ENCODE measurements at regions not wholly inside any gene's neighbourhood (a gene's known extent, or its start where the extent isn't known, plus 50 kb on each side); places are given as distances from the start of the nearest gene placed in this dataset.

DNA sequence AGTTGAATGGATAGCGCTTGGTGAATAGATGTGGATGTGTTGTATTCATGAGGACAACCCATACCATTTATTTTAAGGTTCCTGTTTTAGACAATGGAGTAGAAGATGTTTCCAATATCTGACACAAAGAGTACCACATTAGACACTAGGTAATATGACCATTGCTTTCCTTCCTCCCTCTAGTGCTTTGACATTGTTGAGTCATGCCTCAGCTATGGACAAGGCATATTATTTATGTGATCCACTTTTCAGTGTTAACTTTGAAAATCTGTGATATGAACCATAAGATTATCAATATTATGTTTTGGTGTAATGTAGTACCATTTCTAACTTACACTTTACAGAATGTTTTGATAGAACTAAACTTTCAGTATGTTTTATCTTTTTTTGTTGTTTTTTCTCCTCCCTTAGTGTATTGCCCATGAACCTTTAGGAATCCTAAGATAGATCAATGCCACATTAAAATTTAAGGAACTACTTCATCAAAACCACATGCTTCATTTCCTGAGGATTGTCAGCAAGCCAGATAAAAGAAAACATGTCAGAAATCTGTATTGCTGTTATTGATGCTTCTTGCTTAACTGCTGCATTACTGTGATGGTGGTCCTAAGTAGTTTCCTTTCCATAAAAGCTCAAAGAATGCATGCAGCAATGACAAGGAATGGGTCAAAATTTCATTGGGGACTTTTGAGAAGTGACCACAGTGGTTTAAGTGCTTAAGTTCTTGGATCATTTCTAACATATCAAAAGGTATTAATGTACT is 105.0 kb downstream of the PCDH7 start:
- no peaks in the 10 kb centered on the region for H3K27me3 Mint-ChIP-seq
- H3K9me3 Mint-ChIP-seq = no peaks in the 10 kb centered on the region
- H3K27ac Mint-ChIP-seq = no peak overlapping the region
- H3K4me3 Mint-ChIP-seq = no peak overlapping the region
- peaks cover 8% of the 10 kb centered on the region for H3K36me3 Mint-ChIP-seq
- no peak for DNase-seq (ENCODE audit: extremely low spot score, unreplicated experiment)
- peaks cover 44% of the 10 kb centered on the region for H3K4me1 Mint-ChIP-seq (ENCODE audit: unreplicated experiment)
- TF ChIP-seq, protein P1, sequence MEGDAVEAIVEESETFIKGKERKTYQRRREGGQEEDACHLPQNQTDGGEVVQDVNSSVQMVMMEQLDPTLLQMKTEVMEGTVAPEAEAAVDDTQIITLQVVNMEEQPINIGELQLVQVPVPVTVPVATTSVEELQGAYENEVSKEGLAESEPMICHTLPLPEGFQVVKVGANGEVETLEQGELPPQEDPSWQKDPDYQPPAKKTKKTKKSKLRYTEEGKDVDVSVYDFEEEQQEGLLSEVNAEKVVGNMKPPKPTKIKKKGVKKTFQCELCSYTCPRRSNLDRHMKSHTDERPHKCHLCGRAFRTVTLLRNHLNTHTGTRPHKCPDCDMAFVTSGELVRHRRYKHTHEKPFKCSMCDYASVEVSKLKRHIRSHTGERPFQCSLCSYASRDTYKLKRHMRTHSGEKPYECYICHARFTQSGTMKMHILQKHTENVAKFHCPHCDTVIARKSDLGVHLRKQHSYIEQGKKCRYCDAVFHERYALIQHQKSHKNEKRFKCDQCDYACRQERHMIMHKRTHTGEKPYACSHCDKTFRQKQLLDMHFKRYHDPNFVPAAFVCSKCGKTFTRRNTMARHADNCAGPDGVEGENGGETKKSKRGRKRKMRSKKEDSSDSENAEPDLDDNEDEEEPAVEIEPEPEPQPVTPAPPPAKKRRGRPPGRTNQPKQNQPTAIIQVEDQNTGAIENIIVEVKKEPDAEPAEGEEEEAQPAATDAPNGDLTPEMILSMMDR (conservative IDR thresholded peaks at IDR 0.05) = no peak

DNA sequence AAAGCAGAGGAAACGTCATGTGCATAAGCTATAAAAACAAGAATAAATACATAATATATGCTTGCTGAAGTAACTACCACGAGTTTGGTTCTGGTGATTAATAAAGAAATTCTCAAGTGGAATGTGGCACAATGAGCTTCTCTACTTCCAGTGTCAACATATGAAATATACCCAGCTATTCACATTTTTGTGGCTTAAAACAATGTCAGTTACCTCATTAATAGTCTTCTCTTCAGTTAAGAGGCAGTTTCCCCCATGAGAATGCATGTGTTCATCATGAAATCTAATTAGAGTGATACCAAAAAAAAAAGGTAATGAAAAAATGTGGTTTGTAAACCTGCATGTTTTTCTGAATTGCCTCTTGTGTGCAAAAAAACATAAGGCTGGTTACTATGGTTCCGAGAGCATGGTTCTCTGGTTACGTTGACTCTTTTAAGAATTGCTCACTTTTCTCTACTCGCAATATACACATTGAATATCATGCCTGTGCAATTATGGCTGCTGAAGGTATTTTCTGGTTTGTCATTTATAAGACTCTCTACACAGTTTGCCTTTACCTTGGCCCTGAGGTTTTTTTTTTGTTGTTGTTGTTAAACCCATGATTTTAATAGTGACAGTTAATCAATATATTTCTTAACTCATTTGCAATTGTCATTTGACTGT is 108.2 kb downstream of the PCDH7 start:
- Mint-ChIP-seq H3K4me3 (no peak overlapping the region), H3K36me3 (peaks cover 5% of the 10 kb centered on the region), H3K9me3 (no peaks in the 10 kb centered on the region), H3K4me1 (ENCODE audit: unreplicated experiment) (peaks cover 55% of the 10 kb centered on the region), H3K27me3 (peaks cover 4% of the 10 kb centered on the region), H3K27ac (no peak overlapping the region)
- DNase-seq (ENCODE audit: extremely low spot score, unreplicated experiment) = no peak
- TF ChIP-seq, protein P1 (conservative IDR thresholded peaks at IDR 0.05) = no peak

DNA sequence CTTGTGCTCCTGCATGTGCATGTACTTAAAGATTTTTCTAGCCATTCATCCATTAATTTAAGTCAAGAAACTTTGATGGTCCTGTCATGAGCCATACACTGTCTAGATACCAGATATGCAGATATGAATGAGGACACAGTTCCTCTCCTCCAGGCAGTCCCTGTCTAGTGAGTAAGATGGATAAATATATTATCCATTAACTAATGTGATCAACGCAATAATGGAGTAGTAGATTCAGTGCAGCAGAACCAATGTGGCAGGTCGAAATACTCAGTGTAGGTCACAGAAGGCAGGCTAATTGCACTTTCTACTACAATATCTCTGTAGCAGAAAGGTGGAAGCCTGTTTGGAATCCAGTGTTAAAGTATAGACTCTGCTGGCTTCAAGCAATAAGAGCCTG is 112.5 kb downstream of the PCDH7 start:
- TF ChIP-seq, protein P1 (conservative IDR thresholded peaks at IDR 0.05) = no peak
- Mint-ChIP-seq H3K36me3 (no peaks in the 10 kb centered on the region), H3K9me3 (no peaks in the 10 kb centered on the region), H3K27ac (no peak overlapping the region), H3K27me3 (peaks cover 4% of the 10 kb centered on the region), H3K4me1 (ENCODE audit: unreplicated experiment) (peaks cover 66% of the 10 kb centered on the region), H3K4me3 (no peak overlapping the region)
- DNase-seq (ENCODE audit: extremely low spot score, unreplicated experiment) = no peak

GRCh38 chr4:30833206-30833605 is 113.0 kb downstream of the PCDH7 start:
- peaks cover 4% of the 10 kb centered on the region for H3K27me3 Mint-ChIP-seq
- no peak overlapping the region for H3K27ac Mint-ChIP-seq

DNA sequence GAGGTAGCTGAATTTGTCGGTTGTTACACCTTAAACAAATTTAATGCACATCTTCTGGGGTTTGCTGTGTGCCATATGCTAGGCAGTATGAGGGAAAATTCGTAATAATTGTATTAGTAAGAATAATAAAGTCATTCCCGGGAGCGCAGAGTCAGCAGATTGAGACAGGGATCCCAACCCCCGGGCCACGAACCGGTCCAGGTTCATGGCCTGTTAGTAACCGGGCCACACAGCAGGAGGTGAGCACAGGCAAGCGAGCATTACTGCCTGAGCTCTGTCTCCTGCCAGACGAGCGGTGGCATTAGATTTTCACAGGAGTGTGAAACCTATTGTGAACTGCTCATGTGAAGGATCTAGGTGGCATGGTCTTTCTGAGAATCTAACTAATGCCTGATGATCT is 114.9 kb downstream of the PCDH7 start:
- no peak overlapping the region for H3K4me3 Mint-ChIP-seq
- TF ChIP-seq, protein P1 (conservative IDR thresholded peaks at IDR 0.05) = no peak
- DNase-seq (ENCODE audit: extremely low spot score, unreplicated experiment) = no peak
- H3K9me3 Mint-ChIP-seq = no peaks in the 10 kb centered on the region
- no peak overlapping the region for H3K27ac Mint-ChIP-seq
- H3K4me1 Mint-ChIP-seq (ENCODE audit: unreplicated experiment) = peaks cover 63% of the 10 kb centered on the region
- no peaks in the 10 kb centered on the region for H3K36me3 Mint-ChIP-seq
- H3K27me3 Mint-ChIP-seq = peaks cover 4% of the 10 kb centered on the region

More at GRCh38 chr4:30833206-30833605, 113.0 kb downstream of the PCDH7 start:
- DNase-seq (ENCODE audit: extremely low spot score, unreplicated experiment) = no peak
- TF ChIP-seq, protein P1 (conservative IDR thresholded peaks at IDR 0.05) = no peak
- Mint-ChIP-seq H3K9me3 (no peaks in the 10 kb centered on the region), H3K4me1 (ENCODE audit: unreplicated experiment) (peaks cover 61% of the 10 kb centered on the region), H3K4me3 (no peak overlapping the region), H3K36me3 (no peaks in the 10 kb centered on the region)

All from type B pancreatic cell (in vitro differentiated cells).